SK-N-SH (cell line): ENCODE measurements at regions not wholly inside any gene's neighbourhood (a gene's known extent, or its start where the extent isn't known, plus 50 kb on each side); places are given as distances from the start of the nearest gene placed in this dataset.

Experiments used
- CTCF ChIA-PET: fragments of 300-600, 350-600 bp; formaldehyde crosslinking; extraction: SDS; loops from one replicate; lab custom pipeline; 2021; lab: Yijun Ruan, JAX
- POLR2A ChIA-PET: fragments of 350-600 bp; sonication (Branson Sonifier 250); formaldehyde crosslinking; extraction: SDS; loops from one replicate; lab custom pipeline; 2020; ENCODE audit warnings: antibody characterized with exemption, inconsistent platforms; lab: Yijun Ruan, JAX
- DNase-seq: peaks from one replicate; pipeline ENCODE4 v3.0.0; 2012
- H2AFZ ChIP-seq: fragments of 200-600 bp; sonication (generic); 2 replicates; pipeline ENCODE4 v1.8.1; 2016; ENCODE audit warnings: antibody characterized with exemption, mild to moderate bottlenecking, low read depth
- H3F3A ChIP-seq: fragments of 200-600 bp; sonication (generic); replicated peaks from 2 replicates; pipeline ENCODE3; 2016; ENCODE audit warnings: antibody characterized with exemption, mild to moderate bottlenecking; ENCODE audit not compliant: insufficient read depth
- H3K27ac ChIP-seq, 2 experiments: fragments of 200-500 bp in 1 of 2; fragments of 200-600 bp in 1 of 2; sonication (Bioruptor generic) in 1 of 2; sonication (generic), shearing (Covaris generic) in 1 of 2; 2 replicates each; pipeline versions ENCODE4 v1.5.1 to v1.6.1; 2014 to 2016; ENCODE audit warnings: low read depth in 2 of 2, inconsistent platforms in 1 of 2, low read length in 1 of 2, mild to moderate bottlenecking in 1 of 2, mixed read lengths in 1 of 2
- H3K27me3 ChIP-seq: fragments of 200-600 bp; sonication (generic), shearing (Covaris generic); 2 replicates; pipeline ENCODE4 v1.6.1; 2016; ENCODE audit warnings: mixed run types; ENCODE audit not compliant: insufficient read depth
- H3K36me3 ChIP-seq, 2 experiments: fragments of 200-500 bp in 1 of 2; fragments of 200-600 bp in 1 of 2; sonication (Bioruptor generic) in 1 of 2; sonication (generic) in 1 of 2; replicated peaks in 1 of 2; 2 replicates each; pipeline versions ENCODE3 to v1.5.1; 2014 to 2016; ENCODE audit warnings: low read length in 1 of 2, mild to moderate bottlenecking in 1 of 2; ENCODE audit not compliant: insufficient read depth in 2 of 2, control insufficient read depth in 1 of 2
- H3K4me1 ChIP-seq, 2 experiments: fragments of 200-500 bp in 1 of 2; fragments of 200-600 bp in 1 of 2; sonication (Bioruptor generic) in 1 of 2; sonication (generic), shearing (Covaris generic) in 1 of 2; 2 replicates each; pipeline versions ENCODE4 v1.5.1 to v1.6.1; 2014 to 2016; ENCODE audit warnings: low read depth in 1 of 2, low read length in 1 of 2, mixed run types in 1 of 2; ENCODE audit not compliant: insufficient read depth in 2 of 2, control insufficient read depth in 1 of 2
- H3K4me2 ChIP-seq: fragments of 200-600 bp; sonication (generic), shearing (Covaris generic); 2 replicates; pipeline ENCODE4 v1.6.1; 2017; ENCODE audit warnings: mixed run types
- H3K4me3 ChIP-seq, 2 experiments: fragments of 200-500 bp in 1 of 2; fragments of 200-600 bp in 1 of 2; sonication (Bioruptor generic) in 1 of 2; sonication (generic), shearing (Covaris generic) in 1 of 2; 2 replicates each; pipeline versions ENCODE4 v1.5.1 to v1.8.1; 2014 to 2016; ENCODE audit warnings: low read depth in 2 of 2, inconsistent platforms in 1 of 2, low read length in 1 of 2, mild to moderate bottlenecking in 1 of 2, mixed read lengths in 1 of 2, moderate library complexity in 1 of 2
- H3K79me2 ChIP-seq: fragments of 200-600 bp; sonication (generic); 2 replicates; pipeline ENCODE4 v1.8.1; 2017; ENCODE audit warnings: mild to moderate bottlenecking; ENCODE audit not compliant: insufficient read depth
- H3K9ac ChIP-seq: fragments of 200-600 bp; sonication (generic); 2 replicates; pipeline ENCODE4 v1.6.1; 2017; ENCODE audit warnings: mixed run types
- H3K9me2 ChIP-seq: fragments of 200-600 bp; sonication (generic); 2 replicates; pipeline ENCODE4 v1.6.1; 2017; ENCODE audit warnings: mixed run types
- H3K9me3 ChIP-seq: fragments of 200-600 bp; sonication (generic); 2 replicates; pipeline ENCODE4 v1.6.1; 2017; ENCODE audit warnings: mixed run types, mild to moderate bottlenecking, moderate library complexity
- H4K20me1 ChIP-seq: fragments of 200-600 bp; sonication (generic); 2 replicates; pipeline ENCODE4 v1.6.1; 2017; ENCODE audit warnings: mild to moderate bottlenecking, mixed run types; ENCODE audit not compliant: insufficient read depth
- CTCF ChIP-seq: fragments of 200-600 bp; sonication (generic); IDR thresholded peaks from 2 replicates; pipeline ENCODE4 v1.6.1; 2017; ENCODE audit warnings: antibody characterized with exemption, mild to moderate bottlenecking, moderate library complexity
- ELF1 ChIP-seq: IDR thresholded peaks from 2 replicates; pipeline ENCODE4 v1.4.0; 2012
- EP300 ChIP-seq, 2 experiments: IDR thresholded peaks; 2 replicates each; pipeline versions ENCODE4 v1.4.0 to v1.6.1; 2012; ENCODE audit warnings: borderline replicate concordance in 1 of 2, low read depth in 1 of 2, low read length in 1 of 2
- EZH2phosphoT487 ChIP-seq: fragments of 200-600 bp; sonication (generic); IDR thresholded peaks from 2 replicates; pipeline ENCODE4 v1.6.1; 2017; ENCODE audit warnings: low read depth, mixed run types, mild to moderate bottlenecking, antibody characterized with exemption, moderate library complexity, borderline replicate concordance
- FOXJ3 ChIP-seq: sonication (generic); formaldehyde crosslinking; IDR thresholded peaks from 2 replicates; pipeline ENCODE4 v1.5.1; 2020; ENCODE audit warnings: mild to moderate bottlenecking, missing genetic modification reagents
- FOXM1 ChIP-seq: IDR thresholded peaks from 2 replicates; pipeline ENCODE4 v1.4.0; 2012; ENCODE audit warnings: low read depth, mild to moderate bottlenecking
- GABPA ChIP-seq: IDR thresholded peaks from 2 replicates; pipeline ENCODE4 v1.4.0; 2012; ENCODE audit warnings: low read depth, mild to moderate bottlenecking
- IRF3 ChIP-seq: fragments of 150-350 bp; IDR thresholded peaks from 2 replicates; pipeline ENCODE4 v1.6.1; 2016; ENCODE audit warnings: mild to moderate bottlenecking, low read depth, low read length
- JUND ChIP-seq: IDR thresholded peaks from 2 replicates; pipeline ENCODE4 v1.4.0; 2012
- MAX ChIP-seq: IDR thresholded peaks from 2 replicates; pipeline ENCODE4 v1.4.0; 2012; ENCODE audit warnings: low read depth
- MEF2A ChIP-seq: IDR thresholded peaks from 2 replicates; pipeline ENCODE4 v1.4.0; 2012; ENCODE audit warnings: low read depth, borderline replicate concordance
- PBX3 ChIP-seq: IDR thresholded peaks from 2 replicates; pipeline ENCODE4; 2012
- RAD21 ChIP-seq: IDR thresholded peaks from 2 replicates; pipeline ENCODE4 v1.6.1; 2012; ENCODE audit warnings: mild to moderate bottlenecking, low read length
- RCOR1 ChIP-seq: fragments of 150-350 bp; IDR thresholded peaks from 2 replicates; pipeline ENCODE4 v1.6.1; 2017; ENCODE audit warnings: antibody characterized with exemption, low read length
- REST ChIP-seq: IDR thresholded peaks from 2 replicates; pipeline ENCODE4 v1.6.1; 2012; ENCODE audit warnings: mild to moderate bottlenecking, low read depth, low read length, moderate library complexity
- RXRA ChIP-seq: IDR thresholded peaks from 2 replicates; pipeline ENCODE4 v1.4.0; 2012; ENCODE audit warnings: low read depth, mild to moderate bottlenecking, borderline replicate concordance
- TAF1 ChIP-seq: IDR thresholded peaks from 2 replicates; pipeline ENCODE4 v1.6.1; 2012; ENCODE audit warnings: low read depth, mild to moderate bottlenecking, low read length, moderate library complexity, borderline replicate concordance
- USF2 ChIP-seq: fragments of 150-350 bp; IDR thresholded peaks from 2 replicates; pipeline ENCODE4 v1.6.1; 2017; ENCODE audit warnings: antibody characterized with exemption, low read length, low read depth, borderline replicate concordance
- WGBS: methylation state at CpG from one replicate; pipeline ENCODE4 v1.1.6; 2017; ENCODE audit warnings: low lambda C conversion rate; 5-methylcytosine and 5-hydroxymethylcytosine counted together
- TF ChIP-seq, protein P1 (sequence below): IDR thresholded peaks from 2 replicates; pipeline ENCODE4 v1.4.0; 2012; ENCODE audit warnings: low read depth, borderline replicate concordance
- TF ChIP-seq, protein P2 (sequence below): IDR thresholded peaks from 2 replicates; pipeline ENCODE4 v1.4.0; 2012; ENCODE audit warnings: low read depth, borderline replicate concordance

DNA sequence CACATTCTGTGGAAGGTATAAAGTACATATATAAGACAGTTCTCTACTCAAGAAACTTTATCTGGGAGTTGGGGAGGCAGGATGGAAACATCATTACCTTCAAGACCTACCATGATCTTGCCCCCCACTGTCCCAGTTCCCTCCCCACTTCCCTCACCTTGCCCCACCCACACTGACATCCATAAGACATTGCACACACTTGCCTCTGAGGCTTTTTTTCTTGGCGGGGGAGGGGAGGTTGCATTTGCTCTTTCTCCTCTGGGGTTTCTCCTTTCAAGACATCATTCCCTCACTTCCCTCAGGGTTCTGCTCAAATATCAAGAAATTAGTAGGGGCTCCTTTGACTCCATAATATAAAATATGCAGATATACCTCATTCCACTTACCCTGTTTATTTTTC is 276.0 kb downstream of the ARL4A start:
- no peaks in the 10 kb centered on the region; the same call in 1 of the 2 replicates for H3K9me2 ChIP-seq
- TF ChIP-seq MAX: no peak
- no peak for TF ChIP-seq TAF1
- TF ChIP-seq RAD21: no peak
- no peak for TF ChIP-seq IRF3
- TF ChIP-seq PBX3: no peak
- TF ChIP-seq, protein P1, sequence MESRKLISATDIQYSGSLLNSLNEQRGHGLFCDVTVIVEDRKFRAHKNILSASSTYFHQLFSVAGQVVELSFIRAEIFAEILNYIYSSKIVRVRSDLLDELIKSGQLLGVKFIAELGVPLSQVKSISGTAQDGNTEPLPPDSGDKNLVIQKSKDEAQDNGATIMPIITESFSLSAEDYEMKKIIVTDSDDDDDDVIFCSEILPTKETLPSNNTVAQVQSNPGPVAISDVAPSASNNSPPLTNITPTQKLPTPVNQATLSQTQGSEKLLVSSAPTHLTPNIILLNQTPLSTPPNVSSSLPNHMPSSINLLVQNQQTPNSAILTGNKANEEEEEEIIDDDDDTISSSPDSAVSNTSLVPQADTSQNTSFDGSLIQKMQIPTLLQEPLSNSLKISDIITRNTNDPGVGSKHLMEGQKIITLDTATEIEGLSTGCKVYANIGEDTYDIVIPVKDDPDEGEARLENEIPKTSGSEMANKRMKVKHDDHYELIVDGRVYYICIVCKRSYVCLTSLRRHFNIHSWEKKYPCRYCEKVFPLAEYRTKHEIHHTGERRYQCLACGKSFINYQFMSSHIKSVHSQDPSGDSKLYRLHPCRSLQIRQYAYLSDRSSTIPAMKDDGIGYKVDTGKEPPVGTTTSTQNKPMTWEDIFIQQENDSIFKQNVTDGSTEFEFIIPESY: no peak
- TF ChIP-seq FOXJ3 (CRISPR knock-in tag): no peak
- TF ChIP-seq GABPA: no peak
- no peak for TF ChIP-seq JUND
- TF ChIP-seq EZH2phosphoT487: no peak
- no peak for TF ChIP-seq ELF1
- TF ChIP-seq, protein P2, sequence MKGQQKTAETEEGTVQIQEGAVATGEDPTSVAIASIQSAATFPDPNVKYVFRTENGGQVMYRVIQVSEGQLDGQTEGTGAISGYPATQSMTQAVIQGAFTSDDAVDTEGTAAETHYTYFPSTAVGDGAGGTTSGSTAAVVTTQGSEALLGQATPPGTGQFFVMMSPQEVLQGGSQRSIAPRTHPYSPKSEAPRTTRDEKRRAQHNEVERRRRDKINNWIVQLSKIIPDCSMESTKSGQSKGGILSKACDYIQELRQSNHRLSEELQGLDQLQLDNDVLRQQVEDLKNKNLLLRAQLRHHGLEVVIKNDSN: no peak
- no peak for TF ChIP-seq MEF2A
- no peak for TF ChIP-seq RXRA
- TF ChIP-seq CTCF: no peak
- TF ChIP-seq EP300 (IDR thresholded peaks at IDR 0.05; ENCODE audit: borderline replicate concordance in 1 of 2, low read depth in 1 of 2, low read length in 1 of 2): no peak
- no peak for TF ChIP-seq RCOR1
- TF ChIP-seq REST: no peak
- no peak for TF ChIP-seq FOXM1
- TF ChIP-seq USF2: no peak
- TF ChIP-seq, all 33 proteins: peak for 0

More for the DNA sequence above, 276.0 kb downstream of the ARL4A start:
- H3K4me3 ChIP-seq: no peak overlapping the region
- H4K20me1 ChIP-seq: no peaks in the 10 kb centered on the region
- no peaks in the 10 kb centered on the region for H3K9me3 ChIP-seq
- no peaks in the 10 kb centered on the region for H3F3A ChIP-seq
- H3K9ac ChIP-seq: no peak overlapping the region
- DNase-seq: no peak
- H3K36me3 ChIP-seq: no peaks in the 10 kb centered on the region
- H3K79me2 ChIP-seq: no peaks in the 10 kb centered on the region
- CTCF ChIA-PET: interaction anchor here (0.6 kb wide), 1 partner anchor 41 kb away, joined by 3 read pairs; no protein-coding TSS in a partner anchor
- H3K4me2 ChIP-seq: no peak overlapping the region
- H3K4me1 ChIP-seq: no peaks in the 10 kb centered on the region
- POLR2A ChIA-PET: no interaction called here
- H2AFZ ChIP-seq: no peak overlapping the region
- H3K27ac ChIP-seq: no peak overlapping the region
- 10% methylated on average over 1 of the region's 1 CpG for WGBS
- peaks cover 18% of the 10 kb centered on the region; the same call in 1 of the 2 replicates for H3K27me3 ChIP-seq
